ENCODE measurements at regions not wholly inside any gene's neighbourhood (a gene's known extent, or its start where the extent isn't known, plus 50 kb on each side); places are given as distances from the start of the nearest gene placed in this dataset.

DNA sequence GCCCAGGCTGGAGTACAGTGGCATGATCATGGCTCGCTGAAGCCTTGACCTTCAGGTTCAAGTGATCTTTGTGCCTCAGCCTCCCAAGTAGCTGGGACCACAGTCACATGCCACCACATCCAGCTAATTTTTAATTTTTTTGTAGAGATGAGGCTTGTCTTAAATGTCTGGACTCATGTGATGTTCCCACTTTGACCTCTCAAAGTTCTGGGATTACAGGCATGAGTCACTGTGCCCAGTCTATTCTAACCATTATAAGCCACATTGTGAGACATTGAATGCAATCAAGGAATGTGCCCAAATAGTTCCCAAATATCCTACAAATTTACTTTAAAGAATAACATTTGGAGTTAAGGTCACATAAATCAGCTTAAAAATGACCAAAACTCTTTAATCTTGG is 130.7 kb upstream of the ARID2 start:
- no peak for TF ChIP-seq ZNF600 (tag by site-specific recombination; IDR thresholded peaks at IDR 0.05)
- no peak for TF ChIP-seq ZBTB1 (tag by site-specific recombination; IDR thresholded peaks at IDR 0.05)
- TF ChIP-seq ZBTB17 (tag by site-specific recombination; IDR thresholded peaks at IDR 0.05), result no peak
- no peak for TF ChIP-seq MEIS1 (CRISPR knock-in tag; IDR thresholded peaks at IDR 0.05; ENCODE audit: borderline replicate concordance)
- TF ChIP-seq, protein P1, sequence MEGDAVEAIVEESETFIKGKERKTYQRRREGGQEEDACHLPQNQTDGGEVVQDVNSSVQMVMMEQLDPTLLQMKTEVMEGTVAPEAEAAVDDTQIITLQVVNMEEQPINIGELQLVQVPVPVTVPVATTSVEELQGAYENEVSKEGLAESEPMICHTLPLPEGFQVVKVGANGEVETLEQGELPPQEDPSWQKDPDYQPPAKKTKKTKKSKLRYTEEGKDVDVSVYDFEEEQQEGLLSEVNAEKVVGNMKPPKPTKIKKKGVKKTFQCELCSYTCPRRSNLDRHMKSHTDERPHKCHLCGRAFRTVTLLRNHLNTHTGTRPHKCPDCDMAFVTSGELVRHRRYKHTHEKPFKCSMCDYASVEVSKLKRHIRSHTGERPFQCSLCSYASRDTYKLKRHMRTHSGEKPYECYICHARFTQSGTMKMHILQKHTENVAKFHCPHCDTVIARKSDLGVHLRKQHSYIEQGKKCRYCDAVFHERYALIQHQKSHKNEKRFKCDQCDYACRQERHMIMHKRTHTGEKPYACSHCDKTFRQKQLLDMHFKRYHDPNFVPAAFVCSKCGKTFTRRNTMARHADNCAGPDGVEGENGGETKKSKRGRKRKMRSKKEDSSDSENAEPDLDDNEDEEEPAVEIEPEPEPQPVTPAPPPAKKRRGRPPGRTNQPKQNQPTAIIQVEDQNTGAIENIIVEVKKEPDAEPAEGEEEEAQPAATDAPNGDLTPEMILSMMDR (tag by site-specific recombination; IDR thresholded peaks at IDR 0.05), result no peak
- TF ChIP-seq, protein P2, sequence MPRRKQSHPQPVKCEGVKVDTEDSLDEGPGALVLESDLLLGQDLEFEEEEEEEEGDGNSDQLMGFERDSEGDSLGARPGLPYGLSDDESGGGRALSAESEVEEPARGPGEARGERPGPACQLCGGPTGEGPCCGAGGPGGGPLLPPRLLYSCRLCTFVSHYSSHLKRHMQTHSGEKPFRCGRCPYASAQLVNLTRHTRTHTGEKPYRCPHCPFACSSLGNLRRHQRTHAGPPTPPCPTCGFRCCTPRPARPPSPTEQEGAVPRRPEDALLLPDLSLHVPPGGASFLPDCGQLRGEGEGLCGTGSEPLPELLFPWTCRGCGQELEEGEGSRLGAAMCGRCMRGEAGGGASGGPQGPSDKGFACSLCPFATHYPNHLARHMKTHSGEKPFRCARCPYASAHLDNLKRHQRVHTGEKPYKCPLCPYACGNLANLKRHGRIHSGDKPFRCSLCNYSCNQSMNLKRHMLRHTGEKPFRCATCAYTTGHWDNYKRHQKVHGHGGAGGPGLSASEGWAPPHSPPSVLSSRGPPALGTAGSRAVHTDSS (tag by site-specific recombination; IDR thresholded peaks at IDR 0.05), result no peak
- no peak for TF ChIP-seq ZFP41 (tag by site-specific recombination; IDR thresholded peaks at IDR 0.05; ENCODE audit: borderline replicate concordance)
- TF ChIP-seq ZNF211 (tag by site-specific recombination; IDR thresholded peaks at IDR 0.05; ENCODE audit: low read depth), result no peak
- TF ChIP-seq, protein P3, sequence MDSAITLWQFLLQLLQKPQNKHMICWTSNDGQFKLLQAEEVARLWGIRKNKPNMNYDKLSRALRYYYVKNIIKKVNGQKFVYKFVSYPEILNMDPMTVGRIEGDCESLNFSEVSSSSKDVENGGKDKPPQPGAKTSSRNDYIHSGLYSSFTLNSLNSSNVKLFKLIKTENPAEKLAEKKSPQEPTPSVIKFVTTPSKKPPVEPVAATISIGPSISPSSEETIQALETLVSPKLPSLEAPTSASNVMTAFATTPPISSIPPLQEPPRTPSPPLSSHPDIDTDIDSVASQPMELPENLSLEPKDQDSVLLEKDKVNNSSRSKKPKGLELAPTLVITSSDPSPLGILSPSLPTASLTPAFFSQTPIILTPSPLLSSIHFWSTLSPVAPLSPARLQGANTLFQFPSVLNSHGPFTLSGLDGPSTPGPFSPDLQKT (IDR thresholded peaks at IDR 0.05; ENCODE audit: borderline replicate concordance, low read depth, low read length), result no peak
- TF ChIP-seq ZNF112 (tag by site-specific recombination; IDR thresholded peaks at IDR 0.05), result no peak
- TF ChIP-seq, protein P4, sequence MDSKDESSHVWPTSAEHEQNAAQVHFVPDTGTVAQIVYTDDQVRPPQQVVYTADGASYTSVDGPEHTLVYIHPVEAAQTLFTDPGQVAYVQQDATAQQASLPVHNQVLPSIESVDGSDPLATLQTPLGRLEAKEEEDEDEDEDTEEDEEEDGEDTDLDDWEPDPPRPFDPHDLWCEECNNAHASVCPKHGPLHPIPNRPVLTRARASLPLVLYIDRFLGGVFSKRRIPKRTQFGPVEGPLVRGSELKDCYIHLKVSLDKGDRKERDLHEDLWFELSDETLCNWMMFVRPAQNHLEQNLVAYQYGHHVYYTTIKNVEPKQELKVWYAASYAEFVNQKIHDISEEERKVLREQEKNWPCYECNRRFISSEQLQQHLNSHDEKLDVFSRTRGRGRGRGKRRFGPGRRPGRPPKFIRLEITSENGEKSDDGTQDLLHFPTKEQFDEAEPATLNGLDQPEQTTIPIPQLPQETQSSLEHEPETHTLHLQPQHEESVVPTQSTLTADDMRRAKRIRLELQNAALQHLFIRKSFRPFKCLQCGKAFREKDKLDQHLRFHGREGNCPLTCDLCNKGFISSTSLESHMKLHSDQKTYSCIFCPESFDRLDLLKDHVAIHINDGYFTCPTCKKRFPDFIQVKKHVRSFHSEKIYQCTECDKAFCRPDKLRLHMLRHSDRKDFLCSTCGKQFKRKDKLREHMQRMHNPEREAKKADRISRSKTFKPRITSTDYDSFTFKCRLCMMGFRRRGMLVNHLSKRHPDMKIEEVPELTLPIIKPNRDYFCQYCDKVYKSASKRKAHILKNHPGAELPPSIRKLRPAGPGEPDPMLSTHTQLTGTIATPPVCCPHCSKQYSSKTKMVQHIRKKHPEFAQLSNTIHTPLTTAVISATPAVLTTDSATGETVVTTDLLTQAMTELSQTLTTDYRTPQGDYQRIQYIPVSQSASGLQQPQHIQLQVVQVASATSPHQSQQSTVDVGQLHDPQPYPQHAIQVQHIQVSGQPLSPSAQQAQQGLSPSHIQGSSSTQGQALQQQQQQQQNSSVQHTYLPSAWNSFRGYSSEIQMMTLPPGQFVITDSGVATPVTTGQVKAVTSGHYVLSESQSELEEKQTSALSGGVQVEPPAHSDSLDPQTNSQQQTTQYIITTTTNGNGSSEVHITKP (tag by site-specific recombination; IDR thresholded peaks at IDR 0.05), result no peak
- TF ChIP-seq TCF7L2 (IDR thresholded peaks at IDR 0.05; ENCODE audit: borderline replicate concordance, low read depth, low read length), result no peak

Measured in HEK293 (cell line).